Right lobe of liver (tissue), 6 donors: ENCODE measurements at regions not wholly inside any gene's neighbourhood (a gene's known extent, or its start where the extent isn't known, plus 50 kb on each side); places are given as distances from the start of the nearest gene placed in this dataset.

Experiments
- ATAC-seq, 4 donors: fragments of 200-7000 bp; cut with Tn5 transposase; one replicate each; pipeline ENCODE4 v1.9.1; 2020; ENCODE audit warnings: mild to moderate bottlenecking in 4 of 4, moderate library complexity in 4 of 4
- DNase-seq, 3 donors: peaks; one replicate each; pipeline ENCODE4 v3.0.0-alpha.2; 2020
- H3K27ac ChIP-seq, 3 donors: fragments of 200-600 bp; one replicate each; pipeline ENCODE4 v1.8.0; 2022
- H3K27me3 ChIP-seq, 2 donors: fragments of 200-600 bp; one replicate each; pipeline ENCODE4 v1.8.0; 2022
- H3K36me3 ChIP-seq, 4 donors: fragments of 200-600 bp; sonication (generic) in 1 of 4; one replicate each; pipeline versions ENCODE4 v1.5.1 to v1.8.0; 2017 to 2022; ENCODE audit warnings: control low read depth in 1 of 4
- H3K4me1 ChIP-seq, 4 donors: fragments of 200-600 bp; sonication (generic) in 1 of 4; one replicate each; pipeline versions ENCODE4 v1.5.1 to v1.8.0; 2017 to 2022; ENCODE audit warnings: control low read depth in 1 of 4
- H3K4me3 ChIP-seq, 3 donors: fragments of 200-600 bp; one replicate each; pipeline ENCODE4 v1.8.0; 2022
- H3K9me3 ChIP-seq, 4 donors: fragments of 200-600 bp; sonication (generic) in 1 of 4; one replicate each; pipeline versions ENCODE4 v1.5.1 to v1.8.0; 2017 to 2022; ENCODE audit warnings: control low read depth in 1 of 4
- CTCF ChIP-seq, 4 donors: fragments of 200-600 bp in 3 of 4; fragments of 450-650 bp in 1 of 4; IDR thresholded peaks; one replicate each; pipeline versions ENCODE4 v1.5.1 to v1.8.0; 2016 to 2022; ENCODE audit warnings: antibody characterized with exemption in 4 of 4, mild to moderate bottlenecking in 2 of 4
- POLR2A ChIP-seq: fragments of 450-650 bp; IDR thresholded peaks from one replicate; pipeline ENCODE4 v1.6.1; 2017; ENCODE audit warnings: antibody characterized with exemption, mild to moderate bottlenecking
- WGBS: methylation state at CpG from one replicate; pipeline ENCODE4 v1.1.6; 2018; ENCODE audit warnings: low coverage, low lambda C conversion rate; ENCODE audit not compliant: insufficient coverage; ENCODE audit errors: missing lambda C conversion rate; 5-methylcytosine and 5-hydroxymethylcytosine counted together
- intact Hi-C, 2 donors: fragments of 100-400 bp; cut with DNase I; formaldehyde crosslinking; loops; one replicate each; pipeline versions ENCODE4 v1.11.2 to v1.14.1; 2022
- donor health status: DM: no; HTN: yes; CAD: no.
- donor health status: DM: no; HTN: no; CAD: no.
- donor health status: DM: no; HTN: no; CAD: no.
- donor health status: DM: no; HTN: yes; CAD: no.
- donor health status: DM: no; HTN: yes; CAD: no.

DNA sequence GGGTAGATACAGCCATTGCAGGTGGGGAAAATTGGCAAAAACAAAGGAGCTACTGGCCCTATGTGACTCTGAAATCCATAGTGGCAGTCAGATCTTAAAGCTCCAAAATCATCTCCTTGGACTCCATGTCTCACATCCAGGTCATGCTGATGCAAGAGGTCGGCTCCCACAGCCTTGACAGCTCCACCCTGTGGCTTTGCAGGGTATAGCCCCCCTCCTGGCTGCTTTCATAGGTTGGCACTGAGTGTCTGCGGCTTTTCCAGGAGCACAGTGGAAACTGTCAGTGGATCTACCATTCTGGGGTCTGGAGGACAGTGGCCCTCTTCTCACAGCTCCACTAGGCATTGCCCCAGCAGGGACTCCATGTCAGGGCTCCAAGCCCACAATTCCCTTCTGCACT is 1190.1 kb downstream of the CDH12 start:
- 33% methylated on average over 1 of the region's 2 CpGs for WGBS
- no peaks in the 10 kb centered on the region for H3K36me3 ChIP-seq
- H3K27me3 ChIP-seq: no peaks in the 10 kb centered on the region
- no peak overlapping the region for H3K4me3 ChIP-seq
- TF ChIP-seq CTCF (IDR thresholded peaks at IDR 0.05): no peak
- no peak for TF ChIP-seq POLR2A
- DNase-seq: no peak
- no peak overlapping the region for H3K27ac ChIP-seq
- intact Hi-C loops: no loop called here
- no peak for ATAC-seq
- no peaks in the 10 kb centered on the region for H3K4me1 ChIP-seq
- no peaks in the 10 kb centered on the region for H3K9me3 ChIP-seq

GRCh38 chr5:21661184-21661583 is 1192.0 kb downstream of the CDH12 start:
- Histone ChIP-seq H3K4me1 (no peaks in the 10 kb centered on the region), H3K36me3 (no peaks in the 10 kb centered on the region), H3K4me3 (no peak overlapping the region), H3K27ac (no peak overlapping the region), H3K27me3 (no peaks in the 10 kb centered on the region), H3K9me3 (no peaks in the 10 kb centered on the region)
- intact Hi-C loops: no loop called here
- no peak for TF ChIP-seq POLR2A
- TF ChIP-seq CTCF (IDR thresholded peaks at IDR 0.05): no peak
- DNase-seq: no peak
- ATAC-seq: no peak
- 47% methylated on average over 2 of the region's 2 CpGs for WGBS

- no peak for TF ChIP-seq CTCF (IDR thresholded peaks at IDR 0.05)
- TF ChIP-seq POLR2A: no peak
- no peak overlapping the region for H3K27ac ChIP-seq
- H3K36me3 ChIP-seq: no peaks in the 10 kb centered on the region
- intact Hi-C loops: no loop called here
- no peaks in the 10 kb centered on the region for H3K27me3 ChIP-seq
- H3K4me3 ChIP-seq: no peak overlapping the region
- WGBS: 49% methylated on average over 2 of the region's 2 CpGs
- no peak for DNase-seq
- no peaks in the 10 kb centered on the region for H3K9me3 ChIP-seq
- no peaks in the 10 kb centered on the region for H3K4me1 ChIP-seq
- no peak for ATAC-seq
Measured at GRCh38 chr5:21654556-21654955, 1198.6 kb downstream of the CDH12 start.

GRCh38 chr5:21649969-21650368 is 1203.2 kb downstream of the CDH12 start:
- WGBS: 29% methylated on average over 3 of the region's 3 CpGs
- no peak overlapping the region for H3K27ac ChIP-seq
- no peak overlapping the region for H3K4me3 ChIP-seq
- H3K4me1 ChIP-seq: no peaks in the 10 kb centered on the region
- H3K36me3 ChIP-seq: no peaks in the 10 kb centered on the region
- no peak for DNase-seq
- intact Hi-C loops: no loop called here
- ATAC-seq: no peak
- no peaks in the 10 kb centered on the region for H3K27me3 ChIP-seq
- TF ChIP-seq CTCF (IDR thresholded peaks at IDR 0.05) (no peak), POLR2A (no peak)
- H3K9me3 ChIP-seq: no peaks in the 10 kb centered on the region

DNA sequence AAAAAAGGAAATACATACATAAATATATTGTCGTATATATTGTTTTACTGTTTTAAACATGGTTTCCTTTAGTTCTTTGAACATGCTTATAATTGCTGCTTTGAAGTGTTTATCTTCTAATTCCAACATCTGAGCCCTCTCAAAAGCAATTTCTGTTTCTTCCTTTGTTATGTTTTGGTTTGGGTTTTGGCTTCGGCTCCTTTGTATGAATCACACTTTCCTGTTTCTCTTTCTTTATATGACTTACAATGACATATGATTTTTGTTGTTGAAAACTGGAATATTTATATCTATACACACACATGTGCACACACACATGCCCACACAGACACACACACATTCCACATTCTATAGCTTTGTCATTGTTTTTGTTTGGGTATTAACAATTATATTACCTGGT is 1206.7 kb downstream of the CDH12 start:
- Histone ChIP-seq H3K4me1 (no peaks in the 10 kb centered on the region), H3K9me3 (no peaks in the 10 kb centered on the region), H3K36me3 (no peaks in the 10 kb centered on the region), H3K27ac (no peak overlapping the region), H3K27me3 (no peaks in the 10 kb centered on the region), H3K4me3 (no peak overlapping the region)
- ATAC-seq: no peak
- TF ChIP-seq CTCF (IDR thresholded peaks at IDR 0.05) (no peak), POLR2A (no peak)
- no peak for DNase-seq
- intact Hi-C loops: no loop called here
- WGBS: 70% methylated on average over 2 of the region's 2 CpGs
